ENCODE measurements at regions not wholly inside any gene's neighbourhood (a gene's known extent, or its start where the extent isn't known, plus 50 kb on each side); places are given as distances from the start of the nearest gene placed in this dataset.

GRCh38 chr22:22067192-22067591, 84.6 kb upstream of the TOP3B start:
- Histone ChIP-seq H3K27ac (ENCODE audit: low read depth in 1 of 2, low read length in 2 of 2) (no peak overlapping the region), H3K36me3 (ENCODE audit: control insufficient read depth in 1 of 2, insufficient read depth in 2 of 2, low read length in 1 of 2) (no peaks in the 10 kb centered on the region), H3K4me1 (ENCODE audit: control insufficient read depth in 1 of 2, insufficient read depth in 2 of 2, low read length in 2 of 2) (no peaks in the 10 kb centered on the region), H3K9me3 (ENCODE audit: control insufficient read depth, low read length) (no peaks in the 10 kb centered on the region), H3K27me3 (ENCODE audit: control insufficient read depth in 1 of 2, insufficient read depth in 2 of 2, low read length in 1 of 2) (no peaks in the 10 kb centered on the region), H3K4me3 (ENCODE audit: low read length in 2 of 2) (no peak overlapping the region)
- intact Hi-C loops (cut with DNase I): no loop called here
- 72 to 79% methylated on average over 3 of the region's 3 CpGs for WGBS, 2 donors
- ATAC-seq (ENCODE audit: low FRiP score) (no peak), DNase-seq (no peak)

- Histone ChIP-seq H3K27ac (ENCODE audit: low read depth in 1 of 2, low read length in 2 of 2) (no peak overlapping the region), H3K27me3 (ENCODE audit: control insufficient read depth in 1 of 2, insufficient read depth in 2 of 2, low read length in 1 of 2) (no peaks in the 10 kb centered on the region), H3K4me1 (ENCODE audit: control insufficient read depth in 1 of 2, insufficient read depth in 2 of 2, low read length in 2 of 2) (no peaks in the 10 kb centered on the region), H3K9me3 (ENCODE audit: control insufficient read depth, low read length) (no peaks in the 10 kb centered on the region), H3K36me3 (ENCODE audit: control insufficient read depth in 1 of 2, insufficient read depth in 2 of 2, low read length in 1 of 2) (no peaks in the 10 kb centered on the region), H3K4me3 (ENCODE audit: low read length in 2 of 2) (no peak overlapping the region)
- intact Hi-C loops (cut with DNase I): no loop called here
- DNase-seq (no peak), ATAC-seq (ENCODE audit: low FRiP score) (no peak)
These were observed 82.0 kb upstream of the TOP3B start for GRCh38 chr22:22064580-22064979.

- no peaks in the 10 kb centered on the region for H3K4me1 ChIP-seq (ENCODE audit: control insufficient read depth in 1 of 2, insufficient read depth in 2 of 2, low read length in 2 of 2)
- intact Hi-C loops (cut with DNase I): no loop called here
- DNase-seq: no peak
- ATAC-seq (ENCODE audit: low FRiP score): no peak
- no peaks in the 10 kb centered on the region for H3K36me3 ChIP-seq (ENCODE audit: control insufficient read depth in 1 of 2, insufficient read depth in 2 of 2, low read length in 1 of 2)
- 79 to 84% methylated on average over 2 of the region's 2 CpGs for WGBS, 2 donors
- no peak overlapping the region for H3K4me3 ChIP-seq (ENCODE audit: low read length in 2 of 2)
- H3K9me3 ChIP-seq (ENCODE audit: control insufficient read depth, low read length): no peaks in the 10 kb centered on the region
- no peak overlapping the region for H3K27ac ChIP-seq (ENCODE audit: low read depth in 1 of 2, low read length in 2 of 2)
- no peaks in the 10 kb centered on the region for H3K27me3 ChIP-seq (ENCODE audit: control insufficient read depth in 1 of 2, insufficient read depth in 2 of 2, low read length in 1 of 2)
These were observed 79.8 kb upstream of the TOP3B start for GRCh38 chr22:22062306-22062793.

DNA sequence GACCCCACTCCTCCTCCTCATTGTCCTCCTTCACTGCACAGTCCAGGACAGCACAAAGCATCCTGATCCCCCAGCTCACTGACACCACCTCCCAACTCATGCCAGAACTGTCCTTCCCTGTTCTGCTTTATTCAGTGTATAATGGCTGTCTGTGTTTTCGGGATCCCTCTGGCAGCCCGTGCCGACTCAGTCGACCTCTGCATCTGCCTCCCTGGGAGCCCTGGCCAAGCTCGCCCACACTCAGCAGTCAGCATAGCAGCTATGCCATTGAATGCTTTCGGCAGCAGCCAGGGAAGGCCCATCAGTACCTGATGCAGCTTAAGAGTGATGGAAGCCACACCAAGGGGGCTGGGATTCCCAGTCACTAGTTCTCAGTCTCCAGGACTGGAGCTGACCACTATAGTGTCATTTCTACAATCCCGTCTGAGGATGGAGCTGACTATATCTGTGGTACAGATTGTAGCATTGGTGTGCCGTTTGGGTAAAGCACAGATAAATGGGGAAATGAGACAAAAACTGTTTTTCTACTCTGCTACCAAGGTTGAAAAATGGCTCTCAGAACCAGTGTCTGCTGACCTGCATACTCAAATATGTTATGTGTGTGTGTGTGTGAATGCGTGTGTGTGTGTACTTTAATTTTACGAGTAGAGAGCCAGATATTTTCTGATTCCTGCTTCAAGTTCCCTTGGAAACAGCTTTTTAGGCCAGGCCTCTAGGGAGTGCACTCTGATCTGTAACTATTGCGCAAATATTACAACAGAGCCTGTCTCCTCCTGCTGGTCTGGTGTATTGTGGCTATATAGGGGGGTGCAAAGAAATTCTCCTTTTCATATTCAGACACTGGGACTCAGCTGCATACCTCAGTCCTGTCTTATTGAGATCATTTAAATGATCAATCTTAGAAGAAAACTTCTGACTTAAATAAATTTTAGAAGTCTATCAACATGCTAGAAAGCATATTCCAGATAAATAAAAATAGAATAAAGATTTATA, 78.8 kb upstream of the TOP3B start:
- intact Hi-C loops (cut with DNase I): no loop called here

GRCh38 chr22:22060200-22061084, 77.9 kb upstream of the TOP3B start:
- peak; percentile 67 to 83 for DNase-seq
- H3K9me3 ChIP-seq (ENCODE audit: control insufficient read depth, low read length): no peaks in the 10 kb centered on the region
- no peaks in the 10 kb centered on the region for H3K4me1 ChIP-seq (ENCODE audit: control insufficient read depth in 1 of 2, insufficient read depth in 2 of 2, low read length in 2 of 2)
- intact Hi-C loops (cut with DNase I): no loop called here
- no peaks in the 10 kb centered on the region for H3K36me3 ChIP-seq (ENCODE audit: control insufficient read depth in 1 of 2, insufficient read depth in 2 of 2, low read length in 1 of 2)
- no peak overlapping the region for H3K27ac ChIP-seq (ENCODE audit: low read depth in 1 of 2, low read length in 2 of 2)
- ATAC-seq (ENCODE audit: low FRiP score): peak; percentile 73
- H3K27me3 ChIP-seq (ENCODE audit: control insufficient read depth in 1 of 2, insufficient read depth in 2 of 2, low read length in 1 of 2): no peaks in the 10 kb centered on the region
- no peak overlapping the region for H3K4me3 ChIP-seq (ENCODE audit: low read length in 2 of 2)
- 63 to 71% methylated on average over 11 of the region's 11 CpGs for WGBS, 2 donors

More for the DNA sequence above, 78.8 kb upstream of the TOP3B start:
- Histone ChIP-seq H3K27me3 (ENCODE audit: control insufficient read depth in 1 of 2, insufficient read depth in 2 of 2, low read length in 1 of 2) (no peaks in the 10 kb centered on the region), H3K9me3 (ENCODE audit: control insufficient read depth, low read length) (no peaks in the 10 kb centered on the region), H3K4me3 (ENCODE audit: low read length in 2 of 2) (no peak overlapping the region), H3K4me1 (ENCODE audit: control insufficient read depth in 1 of 2, insufficient read depth in 2 of 2, low read length in 2 of 2) (no peaks in the 10 kb centered on the region), H3K36me3 (ENCODE audit: control insufficient read depth in 1 of 2, insufficient read depth in 2 of 2, low read length in 1 of 2) (no peaks in the 10 kb centered on the region), H3K27ac (ENCODE audit: low read depth in 1 of 2, low read length in 2 of 2) (no peak overlapping the region)
- 35 to 36% methylated on average over 11 of the region's 11 CpGs for WGBS, 2 donors
- DNase-seq (no peak), ATAC-seq (ENCODE audit: low FRiP score) (peak; percentile 91)

DNA sequence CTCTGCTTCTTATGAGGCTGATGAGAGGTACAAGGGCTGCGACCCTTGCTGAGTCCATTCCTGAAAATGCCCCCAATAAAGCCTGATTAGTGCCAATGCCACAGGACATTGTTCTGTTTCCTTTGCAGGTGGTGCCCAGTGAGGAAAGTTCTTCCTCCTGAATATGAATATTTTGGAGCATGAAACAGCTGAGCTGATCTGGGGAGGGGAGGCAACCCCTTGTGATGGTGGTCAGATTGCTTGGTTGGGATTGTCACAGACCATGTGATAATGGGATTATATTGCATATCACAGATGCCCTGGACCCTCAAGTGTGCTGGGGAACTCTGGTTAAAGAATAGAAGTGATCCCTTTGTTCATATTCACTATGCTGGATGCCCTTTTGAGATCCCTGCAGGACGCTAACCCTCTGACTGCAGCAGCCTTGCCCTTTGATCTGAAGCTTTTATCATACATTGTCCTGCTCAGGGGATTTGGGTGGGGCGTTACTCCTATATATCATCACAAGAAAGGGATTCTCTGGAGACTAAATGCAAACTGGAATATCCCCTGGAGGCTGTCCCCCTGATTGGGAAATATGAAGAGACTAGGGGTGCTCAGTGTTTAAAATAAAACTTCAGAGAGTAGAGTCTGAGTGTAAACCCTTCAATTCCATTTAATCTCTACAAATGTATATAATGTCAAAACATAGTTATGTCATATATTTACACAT, 76.9 kb upstream of the TOP3B start:
- no peaks in the 10 kb centered on the region for H3K36me3 ChIP-seq (ENCODE audit: control insufficient read depth in 1 of 2, insufficient read depth in 2 of 2, low read length in 1 of 2)
- H3K4me1 ChIP-seq (ENCODE audit: control insufficient read depth in 1 of 2, insufficient read depth in 2 of 2, low read length in 2 of 2): no peaks in the 10 kb centered on the region
- DNase-seq: no peak
- H3K27ac ChIP-seq (ENCODE audit: low read depth in 1 of 2, low read length in 2 of 2): no peak overlapping the region
- no peak for ATAC-seq (ENCODE audit: low FRiP score)
- intact Hi-C loops (cut with DNase I): no loop called here
- H3K27me3 ChIP-seq (ENCODE audit: control insufficient read depth in 1 of 2, insufficient read depth in 2 of 2, low read length in 1 of 2): no peaks in the 10 kb centered on the region
- H3K9me3 ChIP-seq (ENCODE audit: control insufficient read depth, low read length): no peaks in the 10 kb centered on the region
- H3K4me3 ChIP-seq (ENCODE audit: low read length in 2 of 2): no peak overlapping the region
- WGBS, 2 donors: 64 to 70% methylated on average over 3 of the region's 3 CpGs

DNA sequence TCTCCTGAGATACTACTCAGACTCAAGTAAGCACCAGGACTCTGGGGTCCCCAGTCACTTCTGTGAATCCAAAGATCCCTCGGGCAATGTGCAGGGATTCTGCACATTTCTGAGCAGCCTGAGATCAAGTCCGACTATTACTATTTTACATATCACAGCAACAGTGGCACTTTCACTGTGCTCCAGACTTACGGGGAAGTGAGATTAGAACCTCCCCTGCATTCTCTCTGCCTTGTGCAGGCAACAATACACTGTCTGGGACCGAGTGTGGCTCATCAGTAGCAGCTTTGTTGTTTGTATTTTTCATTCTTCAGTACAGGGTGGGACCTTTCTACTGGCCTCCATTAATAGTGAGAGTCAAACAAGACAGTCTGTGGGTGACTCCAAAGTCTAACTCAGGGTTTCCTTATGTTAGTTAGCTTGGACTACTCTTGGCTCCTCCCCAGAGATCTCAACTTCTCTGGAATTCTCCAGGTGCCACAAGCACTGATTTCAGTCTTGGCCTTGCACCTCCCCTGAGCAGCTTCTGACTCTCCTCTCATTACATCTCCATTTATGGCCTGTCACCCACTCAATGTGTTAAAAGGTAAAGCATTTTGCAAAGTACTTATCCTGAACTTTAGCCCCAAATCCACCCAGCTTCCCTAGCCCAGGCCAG, 76.2 kb upstream of the TOP3B start:
- no peaks in the 10 kb centered on the region for H3K27me3 ChIP-seq (ENCODE audit: control insufficient read depth in 1 of 2, insufficient read depth in 2 of 2, low read length in 1 of 2)
- DNase-seq: no peak
- intact Hi-C loops (cut with DNase I): no loop called here

More for the DNA sequence above, 76.2 kb upstream of the TOP3B start:
- 49 to 55% methylated on average over 4 of the region's 4 CpGs for whole genome bisulfite sequencing, 2 donors
- ATAC-seq (ENCODE audit: low FRiP score): no peak
- no peak overlapping the region for H3K27ac ChIP-seq (ENCODE audit: low read depth in 1 of 2, low read length in 2 of 2)
- H3K4me3 ChIP-seq (ENCODE audit: low read length in 2 of 2): no peak overlapping the region
- no peaks in the 10 kb centered on the region for H3K36me3 ChIP-seq (ENCODE audit: control insufficient read depth in 1 of 2, insufficient read depth in 2 of 2, low read length in 1 of 2)
- no peaks in the 10 kb centered on the region for H3K4me1 ChIP-seq (ENCODE audit: control insufficient read depth in 1 of 2, insufficient read depth in 2 of 2, low read length in 2 of 2)
- H3K9me3 ChIP-seq (ENCODE audit: control insufficient read depth, low read length): no peaks in the 10 kb centered on the region

All from aorta (tissue), 5 donors.